HEK293 (cell line): ENCODE measurements at regions not wholly inside any gene's neighbourhood (a gene's known extent, or its start where the extent isn't known, plus 50 kb on each side); places are given as distances from the start of the nearest gene placed in this dataset.

Experiments
- CTCF ChIA-PET: fragments of 350-600 bp; formaldehyde crosslinking; extraction: SDS; loops from one replicate; lab custom pipeline; 2021; ENCODE audit warnings: antibody characterized with exemption; lab: Yijun Ruan, JAX
- POLR2A ChIA-PET: fragments of 300-600 bp; formaldehyde crosslinking; extraction: SDS; loops from one replicate; lab custom pipeline; 2020; ENCODE audit warnings: antibody characterized with exemption, inconsistent platforms; lab: Yijun Ruan, JAX
- H3K27ac ChIP-seq: fragments of 200-500 bp; sonication (Bioruptor generic); 2 replicates; pipeline ENCODE4 v1.5.1; 2014; ENCODE audit warnings: low read depth, low read length, control low read depth, inconsistent platforms; ENCODE audit errors: extremely low read depth
- H3K36me3 ChIP-seq, 2 experiments: fragments of 200-500 bp in 1 of 2; sonication (Bioruptor generic) in 1 of 2; 1 replicate in 1 of 2; 2 replicates in 1 of 2; pipeline ENCODE4 v1.5.1; 2014 to 2017; ENCODE audit warnings: inconsistent platforms in 2 of 2, low read length in 2 of 2; ENCODE audit not compliant: control insufficient read depth in 2 of 2, insufficient read depth in 1 of 2
- H3K4me1 ChIP-seq: fragments of 200-500 bp; sonication (Bioruptor generic); 2 replicates; pipeline ENCODE4 v1.5.1; 2014; ENCODE audit warnings: mild to moderate bottlenecking, low read length, inconsistent platforms; ENCODE audit not compliant: control insufficient read depth, insufficient read depth
- H3K4me3 ChIP-seq: 2 replicates; pipeline ENCODE4 v1.5.1; 2011; ENCODE audit warnings: low read depth, mild to moderate bottlenecking, control low read depth, low read length, moderate library complexity
- H3K9me3 ChIP-seq: fragments of 200-500 bp; sonication (Bioruptor generic); 2 replicates; pipeline ENCODE4 v1.5.1; 2014; ENCODE audit warnings: low read depth, low read length, inconsistent platforms; ENCODE audit not compliant: control insufficient read depth, insufficient read depth
- AEBP2 ChIP-seq: fragments of 450-650 bp; formaldehyde crosslinking; IDR thresholded peaks from 2 replicates; pipeline ENCODE4 v1.5.1; 2016; ENCODE audit warnings: missing biosample characterization, missing genetic modification characterization, borderline replicate concordance
- OSR2 ChIP-seq: fragments of 450-650 bp; formaldehyde crosslinking; IDR thresholded peaks from 2 replicates; pipeline ENCODE4 v1.5.1; 2016; ENCODE audit warnings: missing biosample characterization, missing genetic modification characterization
- SALL2 ChIP-seq: fragments of 450-650 bp; formaldehyde crosslinking; IDR thresholded peaks from 2 replicates; pipeline ENCODE4 v1.5.0; 2017; ENCODE audit warnings: missing biosample characterization, mild to moderate bottlenecking, missing genetic modification characterization, borderline replicate concordance
- TCF7L2 ChIP-seq: IDR thresholded peaks from 2 replicates; pipeline ENCODE4 v1.6.1; 2011; ENCODE audit warnings: low read depth, mild to moderate bottlenecking, inconsistent platforms, low read length, moderate library complexity, borderline replicate concordance
- TRIM28 ChIP-seq: IDR thresholded peaks from 2 replicates; pipeline ENCODE4 v1.6.1; 2011; ENCODE audit warnings: low read length, control low read depth, borderline replicate concordance
- WT1 ChIP-seq: fragments of 450-650 bp; formaldehyde crosslinking; IDR thresholded peaks from 2 replicates; pipeline ENCODE4 v1.5.1; 2016; ENCODE audit warnings: missing biosample characterization, missing genetic modification characterization
- YY1 ChIP-seq: fragments of 450-650 bp; formaldehyde crosslinking; IDR thresholded peaks from 2 replicates; pipeline ENCODE4 v1.5.1; 2018; ENCODE audit warnings: missing biosample characterization, missing genetic modification characterization
- ZBTB8A ChIP-seq: fragments of 450-650 bp; formaldehyde crosslinking; IDR thresholded peaks from 2 replicates; pipeline ENCODE4 v1.5.1; 2016; ENCODE audit warnings: missing biosample characterization, missing genetic modification characterization
- ZNF157 ChIP-seq: fragments of 450-650 bp; formaldehyde crosslinking; IDR thresholded peaks from 2 replicates; pipeline ENCODE4 v1.5.1; 2016; ENCODE audit warnings: missing biosample characterization, missing genetic modification characterization
- ZNF16 ChIP-seq: fragments of 450-650 bp; formaldehyde crosslinking; IDR thresholded peaks from 2 replicates; pipeline ENCODE4 v1.5.1; 2016; ENCODE audit warnings: low read depth, missing biosample characterization, missing genetic modification characterization
- ZNF221 ChIP-seq: fragments of 450-650 bp; formaldehyde crosslinking; IDR thresholded peaks from 2 replicates; pipeline ENCODE4 v1.5.1; 2017; ENCODE audit warnings: missing biosample characterization, missing genetic modification characterization, borderline replicate concordance
- ZNF341 ChIP-seq: fragments of 450-650 bp; formaldehyde crosslinking; IDR thresholded peaks from 2 replicates; pipeline ENCODE4; 2016; ENCODE audit warnings: low read depth, missing biosample characterization, missing genetic modification characterization
- ZNF362 ChIP-seq: fragments of 450-650 bp; formaldehyde crosslinking; IDR thresholded peaks from 2 replicates; pipeline ENCODE4 v1.5.1; 2016; ENCODE audit warnings: missing biosample characterization, missing genetic modification characterization
- ZNF426 ChIP-seq: fragments of 450-650 bp; formaldehyde crosslinking; IDR thresholded peaks from 2 replicates; pipeline ENCODE4 v1.5.1; 2017; ENCODE audit warnings: missing biosample characterization, missing genetic modification characterization, mild to moderate bottlenecking, inconsistent platforms, moderate library complexity
- ZNF639 ChIP-seq: fragments of 450-650 bp; formaldehyde crosslinking; IDR thresholded peaks from 2 replicates; pipeline ENCODE4 v1.5.1; 2016; ENCODE audit warnings: missing biosample characterization, missing genetic modification characterization
- ZNF654 ChIP-seq: fragments of 450-650 bp; formaldehyde crosslinking; IDR thresholded peaks from 2 replicates; pipeline ENCODE4 v1.5.1; 2016; ENCODE audit warnings: low read depth, missing biosample characterization, missing genetic modification characterization
- ZNF677 ChIP-seq: fragments of 450-650 bp; IDR thresholded peaks from 2 replicates; pipeline ENCODE4 v1.5.0; 2018; ENCODE audit warnings: missing biosample characterization, mild to moderate bottlenecking, missing genetic modification characterization, moderate library complexity
- ZNF707 ChIP-seq: fragments of 450-650 bp; formaldehyde crosslinking; IDR thresholded peaks from 2 replicates; pipeline ENCODE4 v1.5.1; 2016; ENCODE audit warnings: missing biosample characterization, missing genetic modification characterization
- TF ChIP-seq, protein P1 (sequence below): fragments of 450-650 bp; formaldehyde crosslinking; IDR thresholded peaks from 2 replicates; pipeline ENCODE4 v1.5.1; 2017; ENCODE audit warnings: missing biosample characterization, missing genetic modification characterization
- TF ChIP-seq, protein P2 (sequence below): sonication (generic); formaldehyde crosslinking; IDR thresholded peaks from 2 replicates; pipeline ENCODE4 v1.8.1; 2022; ENCODE audit warnings: mild to moderate bottlenecking, moderate library complexity, missing genetic modification reagents
- TF ChIP-seq, protein P3 (sequence below): fragments of 450-650 bp; formaldehyde crosslinking; IDR thresholded peaks from 2 replicates; pipeline ENCODE4 v1.5.0; 2017; ENCODE audit warnings: missing biosample characterization, missing genetic modification characterization, borderline replicate concordance

- H3K36me3 ChIP-seq: no peaks in the 10 kb centered on the region
- 0 out of 2 replicates have a peak, but pooled peaks have one; percentile 31 for TF ChIP-seq TRIM28
- no peak for TF ChIP-seq ZNF362 (tag by site-specific recombination)
- TF ChIP-seq ZNF157 (tag by site-specific recombination): peak; percentile 69
- peak; percentile 30 for TF ChIP-seq ZNF654 (tag by site-specific recombination)
- TF ChIP-seq ZNF639 (tag by site-specific recombination): no peak
- no peaks in the 10 kb centered on the region for H3K4me1 ChIP-seq
- POLR2A ChIA-PET: interaction anchor here (0.5 to 2.2 kb wide), 3 partner anchors 10 to 149 kb away, joined by 3 to 9 read pairs (median 5); no protein-coding TSS in a partner anchor
- no peak overlapping the region for H3K27ac ChIP-seq
- no peaks in the 10 kb centered on the region for H3K9me3 ChIP-seq
- H3K4me3 ChIP-seq: no peak overlapping the region
- CTCF ChIA-PET: interaction anchor here (0.6 to 3.3 kb wide), 46 partner anchors 9 to 720 kb away, joined by 3 to 30 read pairs (median 4); partner anchors contain the start of gene TNFAIP3
These were observed 67.0 kb upstream of the TNFAIP3 start for GRCh38 chr6:137799950-137800568.

GRCh38 chr6:137800762-137801161, 66.3 kb upstream of the TNFAIP3 start:
- Histone ChIP-seq H3K27ac (no peak overlapping the region), H3K4me1 (no peaks in the 10 kb centered on the region), H3K36me3 (no peaks in the 10 kb centered on the region), H3K4me3 (no peak overlapping the region), H3K9me3 (no peaks in the 10 kb centered on the region)
- CTCF ChIA-PET: interaction anchor here (0.6 to 3.3 kb wide), 12 partner anchors 8 to 148 kb away, joined by 3 to 30 read pairs (median 10); no protein-coding TSS in a partner anchor
- POLR2A ChIA-PET: no interaction called here
- TF ChIP-seq, protein P1, sequence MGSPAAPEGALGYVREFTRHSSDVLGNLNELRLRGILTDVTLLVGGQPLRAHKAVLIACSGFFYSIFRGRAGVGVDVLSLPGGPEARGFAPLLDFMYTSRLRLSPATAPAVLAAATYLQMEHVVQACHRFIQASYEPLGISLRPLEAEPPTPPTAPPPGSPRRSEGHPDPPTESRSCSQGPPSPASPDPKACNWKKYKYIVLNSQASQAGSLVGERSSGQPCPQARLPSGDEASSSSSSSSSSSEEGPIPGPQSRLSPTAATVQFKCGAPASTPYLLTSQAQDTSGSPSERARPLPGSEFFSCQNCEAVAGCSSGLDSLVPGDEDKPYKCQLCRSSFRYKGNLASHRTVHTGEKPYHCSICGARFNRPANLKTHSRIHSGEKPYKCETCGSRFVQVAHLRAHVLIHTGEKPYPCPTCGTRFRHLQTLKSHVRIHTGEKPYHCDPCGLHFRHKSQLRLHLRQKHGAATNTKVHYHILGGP (tag by site-specific recombination): no peak
- TF ChIP-seq AEBP2 (tag by site-specific recombination) (no peak), ZNF426 (tag by site-specific recombination) (no peak), SALL2 (tag by site-specific recombination) (no peak), ZNF341 (tag by site-specific recombination) (no peak), ZNF707 (tag by site-specific recombination) (no peak), WT1 (no peak), TCF7L2 (no peak), YY1 (tag by site-specific recombination) (no peak), ZBTB8A (tag by site-specific recombination) (no peak), ZNF16 (no peak), ZNF677 (no peak), ZNF221 (tag by site-specific recombination) (no peak), OSR2 (tag by site-specific recombination) (no peak)
- TF ChIP-seq, protein P2, sequence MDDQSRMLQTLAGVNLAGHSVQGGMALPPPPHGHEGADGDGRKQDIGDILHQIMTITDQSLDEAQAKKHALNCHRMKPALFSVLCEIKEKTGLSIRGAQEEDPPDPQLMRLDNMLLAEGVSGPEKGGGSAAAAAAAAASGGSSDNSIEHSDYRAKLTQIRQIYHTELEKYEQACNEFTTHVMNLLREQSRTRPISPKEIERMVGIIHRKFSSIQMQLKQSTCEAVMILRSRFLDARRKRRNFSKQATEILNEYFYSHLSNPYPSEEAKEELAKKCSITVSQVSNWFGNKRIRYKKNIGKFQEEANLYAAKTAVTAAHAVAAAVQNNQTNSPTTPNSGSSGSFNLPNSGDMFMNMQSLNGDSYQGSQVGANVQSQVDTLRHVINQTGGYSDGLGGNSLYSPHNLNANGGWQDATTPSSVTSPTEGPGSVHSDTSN (CRISPR knock-in tag): no peak
- TF ChIP-seq, protein P3, sequence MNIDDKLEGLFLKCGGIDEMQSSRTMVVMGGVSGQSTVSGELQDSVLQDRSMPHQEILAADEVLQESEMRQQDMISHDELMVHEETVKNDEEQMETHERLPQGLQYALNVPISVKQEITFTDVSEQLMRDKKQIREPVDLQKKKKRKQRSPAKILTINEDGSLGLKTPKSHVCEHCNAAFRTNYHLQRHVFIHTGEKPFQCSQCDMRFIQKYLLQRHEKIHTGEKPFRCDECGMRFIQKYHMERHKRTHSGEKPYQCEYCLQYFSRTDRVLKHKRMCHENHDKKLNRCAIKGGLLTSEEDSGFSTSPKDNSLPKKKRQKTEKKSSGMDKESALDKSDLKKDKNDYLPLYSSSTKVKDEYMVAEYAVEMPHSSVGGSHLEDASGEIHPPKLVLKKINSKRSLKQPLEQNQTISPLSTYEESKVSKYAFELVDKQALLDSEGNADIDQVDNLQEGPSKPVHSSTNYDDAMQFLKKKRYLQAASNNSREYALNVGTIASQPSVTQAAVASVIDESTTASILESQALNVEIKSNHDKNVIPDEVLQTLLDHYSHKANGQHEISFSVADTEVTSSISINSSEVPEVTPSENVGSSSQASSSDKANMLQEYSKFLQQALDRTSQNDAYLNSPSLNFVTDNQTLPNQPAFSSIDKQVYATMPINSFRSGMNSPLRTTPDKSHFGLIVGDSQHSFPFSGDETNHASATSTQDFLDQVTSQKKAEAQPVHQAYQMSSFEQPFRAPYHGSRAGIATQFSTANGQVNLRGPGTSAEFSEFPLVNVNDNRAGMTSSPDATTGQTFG (tag by site-specific recombination): no peak
